ENCODE measurements at regions not wholly inside any gene's neighbourhood (a gene's known extent, or its start where the extent isn't known, plus 50 kb on each side); places are given as distances from the start of the nearest gene placed in this dataset.
A peak's percentile ranks its signal among the peaks of the same experiment; 100 is the strongest.

DNA sequence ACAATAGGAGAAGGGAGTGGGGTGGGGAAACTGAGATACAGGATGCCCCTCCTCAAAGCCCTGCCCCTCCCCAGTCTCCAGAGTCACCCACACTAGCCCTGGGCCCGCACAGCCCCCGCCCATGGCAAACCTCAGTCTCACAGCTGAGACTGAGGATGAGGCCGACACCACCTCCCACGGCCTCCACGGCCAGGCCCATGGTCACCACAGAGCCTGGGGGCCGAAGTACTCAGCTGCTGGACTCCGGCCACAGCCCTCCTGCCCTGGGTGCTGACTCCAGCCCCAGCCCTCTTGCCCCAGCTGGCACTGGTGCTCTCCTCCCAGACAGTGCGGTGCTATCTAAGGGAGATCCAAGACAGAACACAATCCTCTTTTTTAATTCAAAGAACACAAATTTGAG, 176.1 kb downstream of the TTLL2 start:
- H3K4me3 Mint-ChIP-seq = no peak overlapping the region
- peaks cover 15% of the 10 kb centered on the region for H3K27me3 Mint-ChIP-seq
- H3K27ac Mint-ChIP-seq = no peak overlapping the region
- no peaks in the 10 kb centered on the region for H3K36me3 Mint-ChIP-seq
- no peak for ATAC-seq
- H3K4me1 Mint-ChIP-seq = no peaks in the 10 kb centered on the region
- H3K9me3 Mint-ChIP-seq = peaks cover 4% of the 10 kb centered on the region

DNA sequence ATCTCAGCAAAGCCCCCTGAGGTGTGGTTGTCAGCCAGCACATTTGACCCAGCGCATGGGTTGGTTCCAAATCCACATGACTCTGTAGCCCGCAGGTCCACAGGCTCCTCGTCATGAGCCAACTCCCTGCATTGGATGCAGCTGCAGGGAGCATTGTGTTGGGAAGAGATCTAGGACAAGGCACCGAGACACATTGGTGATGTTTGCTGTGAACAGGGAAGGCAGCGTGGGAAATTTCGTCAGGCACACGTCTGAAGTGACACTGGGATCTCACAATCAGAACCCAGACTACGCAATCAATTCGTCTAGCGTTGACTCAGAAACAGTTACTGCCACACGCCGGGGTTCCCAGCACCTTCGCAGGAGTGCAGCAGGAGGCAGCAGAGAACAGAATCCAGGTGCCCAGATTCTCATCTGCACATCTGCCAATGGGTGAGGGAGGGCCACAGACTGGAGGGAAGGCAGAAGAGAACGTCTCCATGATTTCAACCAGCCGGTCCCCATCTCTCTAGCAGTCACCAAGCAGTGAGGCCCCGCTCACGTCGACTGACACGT, 177.0 kb downstream of the TTLL2 start:
- Mint-ChIP-seq H3K27ac (no peak overlapping the region), H3K36me3 (no peaks in the 10 kb centered on the region), H3K9me3 (peaks cover 4% of the 10 kb centered on the region), H3K4me3 (no peak overlapping the region), H3K27me3 (peaks cover 15% of the 10 kb centered on the region), H3K4me1 (no peaks in the 10 kb centered on the region)
- no peak for ATAC-seq

DNA sequence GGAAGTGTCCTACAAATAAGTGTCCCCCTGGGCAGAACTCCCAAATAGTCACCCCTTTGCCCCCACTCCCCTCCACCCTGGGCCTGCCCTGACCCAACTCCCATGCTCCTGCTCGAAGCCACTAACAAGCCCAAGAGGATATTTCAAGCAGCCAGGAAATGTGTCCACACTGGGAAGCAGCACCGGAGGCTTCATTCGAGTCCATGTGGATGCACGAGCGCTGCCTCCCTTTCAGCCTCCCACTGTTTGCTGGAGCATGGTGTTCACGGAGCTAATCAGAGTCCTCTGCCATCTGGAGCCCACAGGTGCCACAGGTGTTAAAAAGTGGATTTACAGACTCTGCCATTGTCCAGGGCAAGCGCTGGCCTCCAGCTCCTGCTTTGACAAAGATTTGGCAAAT, 177.6 kb downstream of the TTLL2 start:
- H3K4me1 Mint-ChIP-seq = no peaks in the 10 kb centered on the region
- H3K4me3 Mint-ChIP-seq = no peak overlapping the region
- no peak for ATAC-seq
- peaks cover 15% of the 10 kb centered on the region for H3K27me3 Mint-ChIP-seq
- H3K27ac Mint-ChIP-seq = no peak overlapping the region
- no peaks in the 10 kb centered on the region for H3K36me3 Mint-ChIP-seq
- peaks cover 4% of the 10 kb centered on the region for H3K9me3 Mint-ChIP-seq

DNA sequence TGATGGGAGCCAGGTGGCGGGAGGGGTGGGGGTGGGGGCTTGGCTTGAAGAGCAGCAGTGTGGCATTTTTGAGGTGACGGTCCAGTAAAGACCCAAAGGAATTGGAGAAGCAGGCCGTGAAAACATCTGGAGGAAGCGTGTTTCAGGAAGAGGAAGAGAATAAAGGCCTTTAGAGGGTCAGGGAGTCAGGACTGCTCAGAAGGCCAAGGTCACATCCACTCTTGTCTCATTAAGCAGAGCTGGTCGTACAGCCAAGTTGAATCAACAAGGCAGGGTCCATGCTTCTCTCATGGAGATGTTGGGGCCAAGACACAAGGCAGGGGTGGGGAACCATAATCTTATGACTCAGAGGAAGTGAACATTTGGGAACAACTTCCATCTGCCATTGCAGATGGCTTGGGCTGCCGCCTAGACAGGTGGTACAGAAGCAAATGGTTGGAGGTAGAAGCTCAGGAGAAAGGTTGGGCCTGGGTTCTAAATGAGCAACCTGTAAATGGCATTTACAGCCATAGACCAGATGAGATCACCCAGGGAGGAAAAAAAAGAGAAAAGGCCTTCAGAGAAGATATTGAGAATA, 179.6 kb downstream of the TTLL2 start:
- no peak overlapping the region for H3K27ac Mint-ChIP-seq
- H3K4me1 Mint-ChIP-seq = no peaks in the 10 kb centered on the region
- peaks cover 26% of the 10 kb centered on the region for H3K27me3 Mint-ChIP-seq
- H3K4me3 Mint-ChIP-seq = no peak overlapping the region
- no peak for ATAC-seq
- H3K9me3 Mint-ChIP-seq = peaks cover 3% of the 10 kb centered on the region
- H3K36me3 Mint-ChIP-seq = no peaks in the 10 kb centered on the region

DNA sequence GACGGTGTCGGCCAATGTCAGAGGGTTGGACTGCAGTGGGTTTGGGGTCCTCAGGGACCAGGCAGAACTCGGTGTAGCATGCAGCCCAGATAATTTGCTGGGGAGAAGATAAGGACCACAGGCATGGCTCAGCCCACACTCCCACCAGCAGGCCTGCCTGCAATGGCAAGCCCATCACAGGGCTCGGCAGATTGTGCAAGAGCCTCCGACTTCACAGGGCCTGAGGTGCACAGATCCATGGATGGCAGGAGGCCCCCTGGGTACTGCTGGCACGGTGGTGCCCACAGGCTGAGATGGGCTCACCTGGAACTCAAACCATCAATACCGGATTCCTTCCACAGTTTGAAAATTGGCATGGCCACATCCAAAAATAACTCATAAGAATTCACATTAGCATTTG, 180.3 kb downstream of the TTLL2 start:
- Mint-ChIP-seq H3K4me1 (no peaks in the 10 kb centered on the region), H3K4me3 (no peak overlapping the region), H3K36me3 (no peaks in the 10 kb centered on the region), H3K27ac (no peak overlapping the region), H3K27me3 (peaks cover 28% of the 10 kb centered on the region), H3K9me3 (peaks cover 3% of the 10 kb centered on the region)
- ATAC-seq = no peak

DNA sequence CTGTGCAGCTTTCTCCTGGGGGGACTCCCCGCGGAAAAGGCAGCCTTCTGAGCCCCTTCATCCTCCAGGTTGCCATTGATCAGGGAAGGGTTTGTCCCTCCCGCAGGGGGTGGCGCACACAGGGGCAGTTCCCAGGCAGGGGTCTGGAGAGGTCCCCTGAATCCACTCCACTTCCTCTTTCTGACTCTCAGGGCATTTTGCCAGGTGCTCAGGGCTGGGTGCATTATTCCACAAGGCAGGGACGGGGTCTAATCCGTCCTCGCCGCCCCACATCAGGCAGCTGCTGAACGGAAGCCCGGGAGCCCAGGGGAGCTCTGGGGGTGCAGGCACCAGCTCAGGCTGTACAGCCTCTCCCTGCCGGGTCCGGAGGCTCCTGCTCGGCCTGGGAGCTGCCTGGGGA, 180.9 kb downstream of the TTLL2 start:
- ATAC-seq = no peak
- Mint-ChIP-seq H3K9me3 (peaks cover 3% of the 10 kb centered on the region), H3K4me1 (no peaks in the 10 kb centered on the region), H3K36me3 (no peaks in the 10 kb centered on the region), H3K27me3 (peaks cover 23% of the 10 kb centered on the region), H3K27ac (no peak overlapping the region), H3K4me3 (no peak overlapping the region)

DNA sequence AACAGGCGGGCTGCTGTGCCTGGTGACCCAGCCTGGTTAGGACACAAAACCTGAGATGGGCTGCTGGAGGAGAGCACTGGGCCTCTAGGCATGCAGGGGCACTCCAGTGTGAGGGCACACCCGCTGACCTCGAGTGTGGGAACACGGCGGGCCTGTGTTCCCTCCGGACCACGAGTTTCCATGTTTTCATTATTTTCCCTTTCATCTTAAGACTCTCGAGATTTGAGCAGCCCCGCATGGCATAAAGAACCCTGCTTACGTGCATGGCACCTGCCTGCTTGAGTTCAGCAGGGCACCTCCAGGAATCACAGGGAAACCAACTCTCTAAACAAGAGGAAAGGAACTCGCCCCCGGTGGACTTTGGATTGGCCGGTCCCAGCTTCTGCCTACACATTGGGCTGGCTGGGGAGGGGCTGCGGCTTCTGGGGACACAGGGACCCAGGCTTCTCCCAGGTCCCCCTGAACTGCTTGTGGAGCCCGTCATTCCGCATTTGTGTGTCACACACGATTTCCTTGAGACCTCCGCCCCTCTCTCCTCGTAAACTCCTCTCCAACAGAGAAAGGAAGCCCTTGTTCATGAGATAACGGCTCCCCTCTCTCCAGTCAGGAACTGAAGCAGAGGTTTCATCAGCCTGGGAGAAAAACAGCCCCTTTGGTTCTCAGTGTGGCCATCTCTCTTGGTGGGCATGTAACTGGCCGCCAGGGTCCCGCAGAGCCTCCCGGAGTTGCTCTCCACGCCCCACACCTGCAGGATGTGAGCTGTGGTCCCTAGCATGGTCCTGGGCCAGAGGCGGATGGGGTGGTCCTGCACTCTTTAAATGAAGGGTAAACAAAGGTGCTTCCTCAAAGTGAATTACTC, 181.8 kb downstream of the TTLL2 start:
- Mint-ChIP-seq H3K27me3 (peaks cover 14% of the 10 kb centered on the region), H3K27ac (no peak overlapping the region), H3K4me3 (no peak overlapping the region), H3K9me3 (peaks cover 3% of the 10 kb centered on the region), H3K4me1 (no peaks in the 10 kb centered on the region), H3K36me3 (no peaks in the 10 kb centered on the region)
- ATAC-seq = no peak

DNA sequence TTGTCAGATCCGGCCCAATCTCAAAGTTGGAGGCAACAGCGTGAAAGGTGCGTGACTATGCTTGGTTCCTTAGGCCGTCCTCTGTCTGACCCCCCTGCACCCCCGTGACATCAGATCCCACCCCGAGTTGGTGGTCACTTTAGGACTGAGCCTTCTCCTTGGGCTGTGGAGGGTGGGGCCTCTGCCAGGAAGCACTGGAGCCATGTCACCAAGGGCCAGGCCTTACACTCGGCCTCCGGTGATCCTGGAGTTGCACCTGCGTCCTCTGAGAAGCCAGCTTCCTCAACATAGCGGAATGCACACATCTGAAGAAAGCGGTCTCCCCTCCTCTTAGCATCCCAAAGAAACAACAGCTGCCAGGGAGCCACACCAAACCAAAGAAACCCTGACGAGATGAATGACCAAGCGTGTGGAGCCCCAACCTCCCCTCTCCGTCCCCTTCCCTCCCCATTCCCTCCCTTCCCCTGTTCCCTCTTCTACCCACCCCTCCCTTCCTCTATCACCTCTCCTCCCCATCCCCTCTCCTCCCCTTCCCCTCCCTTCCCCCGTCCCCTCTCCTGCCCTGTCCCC, 182.6 kb downstream of the TTLL2 start:
- H3K27ac Mint-ChIP-seq = no peak overlapping the region
- H3K4me3 Mint-ChIP-seq = no peak overlapping the region
- H3K27me3 Mint-ChIP-seq = peaks cover 13% of the 10 kb centered on the region
- H3K4me1 Mint-ChIP-seq = no peaks in the 10 kb centered on the region
- no peaks in the 10 kb centered on the region for H3K36me3 Mint-ChIP-seq
- no peak for ATAC-seq
- H3K9me3 Mint-ChIP-seq = peaks cover 3% of the 10 kb centered on the region

DNA sequence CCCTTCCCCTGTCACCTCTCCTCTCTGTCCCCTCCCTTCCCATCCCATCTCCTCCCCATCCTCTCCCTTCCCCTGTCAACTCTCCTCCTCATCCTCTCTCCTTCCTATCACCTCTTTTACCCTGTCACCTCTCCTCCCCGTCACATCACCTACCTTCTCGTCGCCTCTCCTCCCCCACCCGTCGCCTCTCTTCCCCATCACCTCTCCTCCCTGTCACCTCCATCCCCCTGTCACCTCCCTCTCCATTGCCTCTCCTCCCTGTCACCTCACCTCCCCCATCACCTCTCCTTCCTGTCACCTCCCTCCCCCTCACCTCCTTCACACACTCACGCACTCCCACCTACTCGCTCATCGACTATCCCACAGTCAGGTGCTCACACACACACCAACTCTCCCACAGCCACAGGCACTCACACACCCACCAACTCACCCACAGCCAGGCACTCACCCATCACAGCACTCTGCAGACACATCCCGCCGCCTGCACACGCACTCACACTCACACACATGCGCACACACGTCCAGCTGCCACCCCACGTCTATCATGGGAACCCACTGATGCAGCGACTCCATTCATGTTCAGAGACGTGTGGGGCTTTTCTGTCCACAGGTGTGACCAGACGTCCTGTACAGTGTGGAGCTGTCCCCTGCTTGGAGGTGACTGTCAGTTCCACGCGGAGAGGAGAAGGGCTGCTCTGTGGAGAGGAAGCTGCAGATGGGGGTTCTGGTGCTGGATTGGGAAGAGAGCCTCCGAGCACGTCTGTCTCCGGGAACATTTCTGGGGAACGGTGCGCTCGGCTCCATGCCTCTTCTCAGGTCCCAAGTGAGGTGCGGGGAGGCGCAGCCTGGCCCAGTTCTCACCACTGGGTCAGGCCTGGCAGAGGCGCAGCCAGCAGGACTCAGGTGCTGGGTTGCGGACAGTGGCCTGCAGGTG, 184.3 kb downstream of the TTLL2 start:
- no peak overlapping the region for H3K4me3 Mint-ChIP-seq
- no peaks in the 10 kb centered on the region for H3K4me1 Mint-ChIP-seq
- peaks cover 3% of the 10 kb centered on the region for H3K9me3 Mint-ChIP-seq
- no peak overlapping the region for H3K27ac Mint-ChIP-seq
- peaks cover 21% of the 10 kb centered on the region for H3K27me3 Mint-ChIP-seq
- ATAC-seq = no peak
- H3K36me3 Mint-ChIP-seq = no peaks in the 10 kb centered on the region

DNA sequence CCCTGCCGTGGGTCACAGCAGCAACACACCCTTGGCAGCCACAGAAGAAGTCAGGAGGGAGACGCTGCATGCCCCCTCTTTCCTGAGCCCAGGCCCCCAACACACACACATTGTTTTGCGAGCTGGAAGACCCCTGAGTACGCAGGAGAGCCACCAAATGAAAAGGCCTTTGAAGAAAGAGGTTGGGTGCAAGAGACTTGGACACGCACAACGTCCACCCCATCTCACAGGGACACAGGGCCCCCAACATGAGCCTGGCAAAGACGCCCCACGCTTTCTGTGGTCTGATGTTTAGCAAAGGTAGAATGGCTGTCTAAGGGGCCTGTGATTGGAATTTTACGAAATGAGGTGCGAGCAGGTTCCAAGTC, 185.0 kb downstream of the TTLL2 start:
- no peak overlapping the region for H3K4me3 Mint-ChIP-seq
- no peaks in the 10 kb centered on the region for H3K4me1 Mint-ChIP-seq
- peaks cover 3% of the 10 kb centered on the region for H3K9me3 Mint-ChIP-seq
- H3K27me3 Mint-ChIP-seq = peaks cover 21% of the 10 kb centered on the region
- ATAC-seq = no peak
- no peaks in the 10 kb centered on the region for H3K36me3 Mint-ChIP-seq
- no peak overlapping the region for H3K27ac Mint-ChIP-seq

DNA sequence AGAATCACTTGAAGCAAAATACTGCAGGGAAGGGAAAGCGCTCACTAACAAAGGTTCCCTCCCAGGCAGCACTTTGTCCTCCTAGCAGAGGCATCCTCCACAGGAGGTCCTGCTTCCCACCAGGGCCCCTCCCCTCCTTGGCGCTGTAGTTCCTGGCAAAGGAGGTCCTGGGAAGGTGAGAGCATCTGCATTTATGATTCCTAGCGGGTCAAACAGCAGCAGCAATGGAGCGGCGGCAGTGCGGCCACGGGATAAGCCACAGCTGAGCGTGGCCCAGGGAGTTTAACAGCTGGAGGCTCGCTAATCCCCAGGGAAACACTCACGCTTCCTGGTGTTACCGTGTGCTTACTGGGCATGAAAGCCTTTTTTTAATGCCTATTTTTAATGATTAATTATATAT, 185.8 kb downstream of the TTLL2 start:
- Mint-ChIP-seq H3K36me3 (no peaks in the 10 kb centered on the region), H3K27ac (no peak overlapping the region), H3K4me1 (no peaks in the 10 kb centered on the region), H3K27me3 (peaks cover 21% of the 10 kb centered on the region), H3K9me3 (peaks cover 3% of the 10 kb centered on the region), H3K4me3 (no peak overlapping the region)
- ATAC-seq = no peak

DNA sequence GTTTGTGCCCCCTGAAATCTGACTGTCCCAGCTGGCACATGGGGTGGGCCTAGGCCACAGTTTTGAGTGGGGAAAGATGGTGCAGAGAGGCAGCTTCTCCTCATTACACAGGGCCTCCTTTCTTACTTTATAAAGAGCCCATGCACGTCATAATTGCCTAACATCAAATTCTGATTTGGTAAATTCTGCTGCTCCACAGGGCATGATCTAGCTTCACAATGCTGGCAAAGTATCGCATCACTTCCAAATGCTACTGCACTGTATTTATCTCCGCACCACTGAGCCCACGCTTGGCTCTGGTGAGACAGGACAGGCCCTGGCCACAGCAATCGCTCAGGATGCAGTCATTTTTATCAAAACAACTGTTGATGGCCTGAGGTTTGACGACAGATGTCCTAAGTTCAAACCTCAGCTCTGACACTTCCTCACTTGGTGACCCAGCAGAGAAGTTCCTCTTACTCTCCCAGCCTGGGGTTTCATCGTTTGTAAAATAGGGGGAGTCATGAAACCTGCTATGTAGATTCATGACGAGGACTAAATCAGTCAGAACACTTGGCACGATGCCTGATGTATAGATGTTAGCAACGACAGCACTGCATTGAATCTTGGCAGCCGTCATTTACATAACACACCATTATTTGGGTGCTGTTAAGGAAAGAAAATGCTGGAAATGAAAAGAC, 187.9 kb downstream of the TTLL2 start:
- ATAC-seq = peak; percentile 44
- Mint-ChIP-seq H3K9me3 (peaks cover 3% of the 10 kb centered on the region), H3K4me3 (no peak overlapping the region), H3K36me3 (no peaks in the 10 kb centered on the region), H3K27ac (no peak overlapping the region), H3K4me1 (no peaks in the 10 kb centered on the region), H3K27me3 (peaks cover 21% of the 10 kb centered on the region)

DNA sequence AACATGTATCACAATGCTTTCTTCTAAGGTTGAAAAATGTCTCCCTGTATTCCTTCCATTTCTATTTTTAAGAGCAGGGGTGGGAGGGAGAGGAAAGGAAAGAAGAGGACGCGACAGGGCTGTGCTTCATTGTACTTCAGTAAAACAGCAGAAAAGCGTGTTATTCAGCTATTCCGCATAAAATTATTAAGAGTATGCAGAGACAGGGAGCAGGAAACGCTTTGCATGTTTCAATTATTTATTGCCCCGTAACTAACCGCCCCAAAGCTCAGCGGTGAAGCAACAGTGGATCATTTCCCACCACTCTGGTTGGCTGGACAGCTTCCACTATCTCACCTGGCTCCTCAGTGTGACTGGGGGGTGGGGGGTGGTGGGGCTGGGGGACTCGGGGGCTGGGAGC, 188.9 kb downstream of the TTLL2 start:
- Mint-ChIP-seq H3K9me3 (peaks cover 3% of the 10 kb centered on the region), H3K36me3 (no peaks in the 10 kb centered on the region), H3K4me1 (no peaks in the 10 kb centered on the region), H3K27ac (no peak overlapping the region), H3K4me3 (no peak overlapping the region), H3K27me3 (peaks cover 18% of the 10 kb centered on the region)
- no peak for ATAC-seq

DNA sequence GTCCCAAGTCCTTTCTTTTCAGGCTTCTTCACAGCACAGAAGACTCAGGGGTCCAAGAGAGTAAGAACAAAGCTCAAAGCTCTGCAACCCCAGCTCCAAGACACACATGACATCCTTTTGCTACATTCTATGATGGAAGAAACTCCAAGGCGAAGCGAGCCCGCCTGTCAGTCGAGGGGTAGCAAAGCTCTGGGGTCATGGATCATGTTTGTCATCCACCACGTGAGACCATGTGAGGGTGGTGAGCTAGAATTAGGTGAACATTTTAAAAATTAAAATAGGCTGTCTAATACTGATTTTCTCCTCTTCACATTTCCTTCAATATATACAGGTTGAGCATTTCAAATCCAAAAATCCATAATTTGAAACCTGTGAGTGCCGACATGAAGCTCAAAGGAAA, 189.6 kb downstream of the TTLL2 start:
- no peak overlapping the region for H3K27ac Mint-ChIP-seq
- no peak for ATAC-seq
- peaks cover 10% of the 10 kb centered on the region for H3K27me3 Mint-ChIP-seq
- no peaks in the 10 kb centered on the region for H3K4me1 Mint-ChIP-seq
- no peak overlapping the region for H3K4me3 Mint-ChIP-seq
- no peaks in the 10 kb centered on the region for H3K9me3 Mint-ChIP-seq
- no peaks in the 10 kb centered on the region for H3K36me3 Mint-ChIP-seq

Data from stimulated activated memory B cell treated with anti-CD40 and anti-IgM and Interleukin-4, amounts not matched to agents 10 μg/mL and 1 μg/mL and 100 μg/mL, for 72 hours (primary cell).